GM19395 (cell line): ENCODE measurements at regions not wholly inside any gene's neighbourhood (a gene's known extent, or its start where the extent isn't known, plus 50 kb on each side); places are given as distances from the start of the nearest gene placed in this dataset.

Experiments
- ATAC-seq: cut with Tn5 transposase; IDR thresholded peaks from one replicate; pipeline ENCODE4 v1.9.1; 2021; ENCODE audit warnings: mild to moderate bottlenecking, moderate library complexity; ENCODE audit not compliant: unreplicated experiment

GRCh38 chr10:105339669-105340068, 698.6 kb downstream of the SORCS3 start:
- ATAC-seq, result no peak

GRCh38 chr10:105328503-105329133, 687.5 kb downstream of the SORCS3 start:
- no peak for ATAC-seq
